PFSK-1 (cell line): ENCODE measurements at regions not wholly inside any gene's neighbourhood (a gene's known extent, or its start where the extent isn't known, plus 50 kb on each side); places are given as distances from the start of the nearest gene placed in this dataset.
A peak's percentile ranks its signal among the peaks of the same experiment; 100 is the strongest.

Source experiments
- FOXP2 ChIP-seq: optimal IDR thresholded peaks from 2 replicates; pipeline ENCODE3; 2011; ENCODE audit warnings: borderline replicate concordance, control low read depth, inconsistent platforms; ENCODE audit not compliant: insufficient read depth; ENCODE audit errors: extremely low read length, extremely low read depth
- POLR2AphosphoS5 ChIP-seq: IDR thresholded peaks from 2 replicates; pipeline ENCODE4 v1.6.1; 2012; ENCODE audit warnings: low read depth, mild to moderate bottlenecking, control low read depth, low read length, moderate library complexity
- SIN3A ChIP-seq: IDR thresholded peaks from 2 replicates; pipeline ENCODE4 v1.6.1; 2012; ENCODE audit warnings: mild to moderate bottlenecking, low read length, moderate library complexity, borderline replicate concordance; ENCODE audit not compliant: insufficient read depth
- TAF1 ChIP-seq: IDR thresholded peaks from 2 replicates; pipeline ENCODE4 v1.6.1; 2012; ENCODE audit warnings: low read length, control low read depth, borderline replicate concordance; ENCODE audit not compliant: insufficient read depth
- TF ChIP-seq, protein P1 (sequence below), 2 experiments: IDR thresholded peaks; 2 replicates each; pipeline versions ENCODE4 v1.6.1 to v1.8.0; 2011 to 2012; ENCODE audit warnings: low read depth in 2 of 2, low read length in 2 of 2, control low read depth in 1 of 2, inconsistent platforms in 1 of 2, mild to moderate bottlenecking in 1 of 2, moderate library complexity in 1 of 2; ENCODE audit not compliant: insufficient read depth in 1 of 2

DNA sequence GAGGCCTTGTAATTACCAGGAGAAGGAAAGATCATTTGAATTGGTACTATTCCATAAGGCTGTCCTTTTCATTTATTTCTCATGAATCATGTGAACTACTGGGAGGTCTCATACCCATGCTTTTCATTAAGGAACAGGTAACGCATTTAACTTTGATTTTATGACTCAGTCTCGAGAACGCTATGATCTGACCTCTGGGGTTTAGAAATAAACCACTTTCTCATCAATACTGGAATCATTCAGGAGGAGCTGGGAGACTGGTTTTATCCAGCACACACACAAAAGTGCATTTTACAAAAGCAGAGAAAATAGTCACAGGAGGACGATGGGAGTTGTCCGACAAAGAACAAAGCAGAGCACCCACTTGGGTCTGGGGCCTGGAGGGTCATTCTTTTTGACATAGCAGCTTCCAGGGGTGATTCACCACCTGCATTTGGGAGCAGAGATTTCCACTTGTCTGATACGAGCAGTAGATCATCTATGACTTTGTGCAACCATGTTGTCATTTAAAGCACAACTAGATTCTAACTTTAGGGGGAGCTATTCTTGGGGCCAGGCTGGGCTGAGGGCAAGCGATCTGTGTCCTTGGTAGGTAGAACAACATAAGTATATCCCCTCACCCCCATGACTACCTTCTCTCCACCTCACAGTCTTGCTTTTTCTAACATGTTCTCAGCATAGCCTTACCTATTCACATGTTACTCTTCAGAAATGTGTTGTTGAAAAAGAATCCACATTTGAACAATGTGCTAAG is 95.9 kb upstream of the SCG2 start:
- TF ChIP-seq SIN3A (no peak), TAF1 (no peak), POLR2AphosphoS5 (0 out of 2 replicates have a peak, but pooled peaks have one; percentile 20), FOXP2 (no peak)
- TF ChIP-seq, protein P1, sequence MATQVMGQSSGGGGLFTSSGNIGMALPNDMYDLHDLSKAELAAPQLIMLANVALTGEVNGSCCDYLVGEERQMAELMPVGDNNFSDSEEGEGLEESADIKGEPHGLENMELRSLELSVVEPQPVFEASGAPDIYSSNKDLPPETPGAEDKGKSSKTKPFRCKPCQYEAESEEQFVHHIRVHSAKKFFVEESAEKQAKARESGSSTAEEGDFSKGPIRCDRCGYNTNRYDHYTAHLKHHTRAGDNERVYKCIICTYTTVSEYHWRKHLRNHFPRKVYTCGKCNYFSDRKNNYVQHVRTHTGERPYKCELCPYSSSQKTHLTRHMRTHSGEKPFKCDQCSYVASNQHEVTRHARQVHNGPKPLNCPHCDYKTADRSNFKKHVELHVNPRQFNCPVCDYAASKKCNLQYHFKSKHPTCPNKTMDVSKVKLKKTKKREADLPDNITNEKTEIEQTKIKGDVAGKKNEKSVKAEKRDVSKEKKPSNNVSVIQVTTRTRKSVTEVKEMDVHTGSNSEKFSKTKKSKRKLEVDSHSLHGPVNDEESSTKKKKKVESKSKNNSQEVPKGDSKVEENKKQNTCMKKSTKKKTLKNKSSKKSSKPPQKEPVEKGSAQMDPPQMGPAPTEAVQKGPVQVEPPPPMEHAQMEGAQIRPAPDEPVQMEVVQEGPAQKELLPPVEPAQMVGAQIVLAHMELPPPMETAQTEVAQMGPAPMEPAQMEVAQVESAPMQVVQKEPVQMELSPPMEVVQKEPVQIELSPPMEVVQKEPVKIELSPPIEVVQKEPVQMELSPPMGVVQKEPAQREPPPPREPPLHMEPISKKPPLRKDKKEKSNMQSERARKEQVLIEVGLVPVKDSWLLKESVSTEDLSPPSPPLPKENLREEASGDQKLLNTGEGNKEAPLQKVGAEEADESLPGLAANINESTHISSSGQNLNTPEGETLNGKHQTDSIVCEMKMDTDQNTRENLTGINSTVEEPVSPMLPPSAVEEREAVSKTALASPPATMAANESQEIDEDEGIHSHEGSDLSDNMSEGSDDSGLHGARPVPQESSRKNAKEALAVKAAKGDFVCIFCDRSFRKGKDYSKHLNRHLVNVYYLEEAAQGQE (IDR thresholded peaks at IDR 0.05; ENCODE audit: insufficient read depth in 1 of 2, low read depth in 2 of 2, low read length in 2 of 2), result no peak
